Loucy (cell line): ENCODE measurements at regions not wholly inside any gene's neighbourhood (a gene's known extent, or its start where the extent isn't known, plus 50 kb on each side); places are given as distances from the start of the nearest gene placed in this dataset.

Experiments
- H2AFZ ChIP-seq: fragments of 200-600 bp; sonication (generic); 2 replicates; pipeline ENCODE4 v1.6.0; 2016; ENCODE audit warnings: antibody characterized with exemption, mild to moderate bottlenecking, low read length, moderate library complexity
- H3F3A ChIP-seq: fragments of 200-600 bp; 2 replicates; pipeline ENCODE4 v1.6.0; 2016; ENCODE audit warnings: antibody characterized with exemption, low read depth, mild to moderate bottlenecking
- H3K27me3 ChIP-seq: fragments of 200-600 bp; sonication (generic); 2 replicates; pipeline ENCODE4 v1.6.1; 2014; ENCODE audit warnings: low read length, mild to moderate bottlenecking; ENCODE audit not compliant: insufficient read depth, poor library complexity, severe bottlenecking
- H3K36me3 ChIP-seq: fragments of 200-600 bp; sonication (generic); 2 replicates; pipeline ENCODE4 v1.6.1; 2016; ENCODE audit warnings: low read length; ENCODE audit not compliant: insufficient read depth
- H3K4me1 ChIP-seq: fragments of 200-600 bp; sonication (generic); 2 replicates; pipeline ENCODE4 v1.5.1; 2014; ENCODE audit warnings: low read length, mild to moderate bottlenecking; ENCODE audit not compliant: insufficient read depth, poor library complexity, severe bottlenecking
- H3K4me2 ChIP-seq: fragments of 200-600 bp; sonication (generic); 2 replicates; pipeline ENCODE4 v1.6.0; 2014; ENCODE audit warnings: antibody characterized with exemption, low read length, low read depth, mild to moderate bottlenecking; ENCODE audit not compliant: poor library complexity, severe bottlenecking
- H3K4me3 ChIP-seq: fragments of 200-600 bp; sonication (generic); 2 replicates; pipeline ENCODE4 v1.5.1; 2014; ENCODE audit warnings: low read length, mild to moderate bottlenecking, mixed read lengths; ENCODE audit not compliant: poor library complexity, severe bottlenecking
- H3K79me2 ChIP-seq: fragments of 200-600 bp; sonication (generic); 2 replicates; pipeline ENCODE4 v1.6.1; 2014; ENCODE audit warnings: low read length; ENCODE audit not compliant: insufficient read depth
- H3K9ac ChIP-seq: fragments of 200-600 bp; sonication (generic); 2 replicates; pipeline ENCODE4 v1.6.0; 2014; ENCODE audit warnings: mild to moderate bottlenecking, low read depth, low read length, moderate library complexity; ENCODE audit not compliant: poor library complexity, severe bottlenecking
- H3K9me2 ChIP-seq: fragments of 200-600 bp; sonication (generic); replicated peaks from 2 replicates; pipeline ENCODE4 v1.6.1; 2016; ENCODE audit warnings: low read depth, low read length, mixed read lengths
- H3K9me3 ChIP-seq: fragments of 200-600 bp; sonication (generic); 2 replicates; pipeline ENCODE4 v1.6.1; 2014; ENCODE audit warnings: mild to moderate bottlenecking, antibody characterized with exemption, low read length, low read depth; ENCODE audit not compliant: insufficient read depth
- H4K20me1 ChIP-seq: fragments of 200-600 bp; sonication (generic); 2 replicates; pipeline ENCODE4 v1.6.0; 2014; ENCODE audit warnings: antibody characterized with exemption, low read length, mild to moderate bottlenecking; ENCODE audit not compliant: insufficient read depth, poor library complexity, severe bottlenecking
- EZH2phosphoT487 ChIP-seq: fragments of 200-600 bp; IDR thresholded peaks from 2 replicates; pipeline ENCODE4 v1.6.1; 2018; ENCODE audit warnings: antibody characterized with exemption, mild to moderate bottlenecking, moderate library complexity, borderline replicate concordance
- TF ChIP-seq, protein P1 (sequence below): fragments of 200-600 bp; sonication (generic); conservative IDR thresholded peaks from 2 replicates; pipeline ENCODE4 v1.5.1; 2014; ENCODE audit warnings: mild to moderate bottlenecking, antibody characterized with exemption, low read length

DNA sequence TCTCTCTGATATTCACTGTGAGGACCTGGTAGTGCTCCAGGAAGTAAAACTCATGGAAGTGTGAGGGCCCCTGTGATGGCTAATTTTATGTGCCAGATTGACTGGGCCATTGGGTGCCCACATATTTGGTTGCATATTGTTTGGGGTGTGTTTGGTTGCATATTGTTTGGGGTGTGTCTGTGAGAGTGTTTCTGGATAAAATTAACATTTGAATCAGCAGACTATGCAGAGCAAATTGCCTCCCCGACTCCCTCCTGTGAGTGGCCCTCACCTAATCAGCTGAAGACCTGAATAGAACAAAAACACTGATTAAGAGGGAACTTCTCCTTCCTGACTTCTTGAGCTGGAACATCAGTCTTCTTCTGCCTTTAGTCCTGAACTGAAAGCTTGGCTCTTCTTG lies 173.3 kb upstream of the LINC00305 start:
- H3K36me3 ChIP-seq = no peaks in the 10 kb centered on the region
- no peaks in the 10 kb centered on the region for H4K20me1 ChIP-seq
- H3K4me2 ChIP-seq = no peak overlapping the region
- TF ChIP-seq, protein P1, sequence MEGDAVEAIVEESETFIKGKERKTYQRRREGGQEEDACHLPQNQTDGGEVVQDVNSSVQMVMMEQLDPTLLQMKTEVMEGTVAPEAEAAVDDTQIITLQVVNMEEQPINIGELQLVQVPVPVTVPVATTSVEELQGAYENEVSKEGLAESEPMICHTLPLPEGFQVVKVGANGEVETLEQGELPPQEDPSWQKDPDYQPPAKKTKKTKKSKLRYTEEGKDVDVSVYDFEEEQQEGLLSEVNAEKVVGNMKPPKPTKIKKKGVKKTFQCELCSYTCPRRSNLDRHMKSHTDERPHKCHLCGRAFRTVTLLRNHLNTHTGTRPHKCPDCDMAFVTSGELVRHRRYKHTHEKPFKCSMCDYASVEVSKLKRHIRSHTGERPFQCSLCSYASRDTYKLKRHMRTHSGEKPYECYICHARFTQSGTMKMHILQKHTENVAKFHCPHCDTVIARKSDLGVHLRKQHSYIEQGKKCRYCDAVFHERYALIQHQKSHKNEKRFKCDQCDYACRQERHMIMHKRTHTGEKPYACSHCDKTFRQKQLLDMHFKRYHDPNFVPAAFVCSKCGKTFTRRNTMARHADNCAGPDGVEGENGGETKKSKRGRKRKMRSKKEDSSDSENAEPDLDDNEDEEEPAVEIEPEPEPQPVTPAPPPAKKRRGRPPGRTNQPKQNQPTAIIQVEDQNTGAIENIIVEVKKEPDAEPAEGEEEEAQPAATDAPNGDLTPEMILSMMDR = no peak
- no peak for TF ChIP-seq EZH2phosphoT487
- H3K4me1 ChIP-seq = no peaks in the 10 kb centered on the region
- H3K9me3 ChIP-seq = no peaks in the 10 kb centered on the region; the same call in 1 of the 2 replicates
- no peaks in the 10 kb centered on the region for H3K79me2 ChIP-seq
- no peaks in the 10 kb centered on the region for H3K9me2 ChIP-seq
- no peak overlapping the region for H3K4me3 ChIP-seq
- no peaks in the 10 kb centered on the region for H3K27me3 ChIP-seq
- no peak overlapping the region for H2AFZ ChIP-seq
- H3K9ac ChIP-seq = no peak overlapping the region
- H3F3A ChIP-seq = no peaks in the 10 kb centered on the region

DNA sequence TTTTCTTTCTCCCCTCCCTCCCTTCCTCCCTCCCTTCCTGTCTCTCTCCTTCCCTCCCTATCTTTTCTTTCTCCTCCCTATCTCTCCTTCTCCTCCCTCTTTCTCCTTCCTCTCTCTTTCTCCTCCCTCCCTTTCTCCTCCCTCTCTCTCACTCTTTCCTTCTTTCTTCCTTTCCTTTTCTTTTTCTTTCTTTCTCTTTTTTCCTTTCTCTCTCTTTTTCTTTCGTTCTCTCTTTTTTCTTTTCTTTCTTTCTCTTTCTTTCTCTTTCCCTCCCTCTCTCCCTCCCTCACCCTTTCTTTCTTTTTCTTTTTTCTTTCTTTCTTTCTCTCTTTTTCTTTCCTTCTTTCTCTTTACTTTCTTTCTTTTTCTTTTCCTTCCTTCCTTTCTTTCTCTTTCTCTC lies 169.7 kb upstream of the LINC00305 start:
- Histone ChIP-seq H2AFZ (no peak overlapping the region), H3K36me3 (no peaks in the 10 kb centered on the region), H3K9me2 (no peaks in the 10 kb centered on the region), H3K79me2 (no peaks in the 10 kb centered on the region), H3K4me1 (no peaks in the 10 kb centered on the region), H3K9me3 (no peaks in the 10 kb centered on the region; the same call in 1 of the 2 replicates), H3K9ac (no peak overlapping the region), H3F3A (no peaks in the 10 kb centered on the region), H3K27me3 (no peaks in the 10 kb centered on the region), H3K4me2 (no peak overlapping the region), H3K4me3 (no peak overlapping the region), H4K20me1 (no peaks in the 10 kb centered on the region)
- TF ChIP-seq EZH2phosphoT487 = no peak
- TF ChIP-seq, protein P1 = no peak

DNA sequence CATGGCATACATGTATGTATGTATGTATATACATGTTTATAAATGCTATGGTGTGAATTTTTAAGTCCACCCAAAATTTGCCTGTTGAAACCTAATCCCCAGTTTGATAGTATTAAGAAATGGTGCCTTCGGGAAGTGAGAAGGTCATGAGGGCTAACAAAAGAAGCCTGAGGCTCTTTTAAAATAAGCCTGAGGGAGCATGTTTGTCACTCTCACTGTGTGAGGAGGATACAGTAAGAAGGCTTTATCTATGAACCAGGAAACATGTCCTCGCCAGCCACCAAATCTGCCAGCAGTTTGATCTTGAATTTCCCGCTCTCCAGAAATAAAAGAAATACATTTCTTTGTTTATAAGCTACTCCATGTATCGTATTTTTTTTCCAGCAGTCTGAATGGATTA lies 163.0 kb upstream of the LINC00305 start:
- no peak overlapping the region for H2AFZ ChIP-seq
- H3K4me1 ChIP-seq = no peaks in the 10 kb centered on the region
- no peak overlapping the region for H3K4me2 ChIP-seq
- no peak overlapping the region for H3K4me3 ChIP-seq
- H3K9me2 ChIP-seq = no peaks in the 10 kb centered on the region
- no peaks in the 10 kb centered on the region for H3F3A ChIP-seq
- no peaks in the 10 kb centered on the region for H4K20me1 ChIP-seq
- H3K79me2 ChIP-seq = no peaks in the 10 kb centered on the region
- TF ChIP-seq, protein P1 = no peak
- H3K9ac ChIP-seq = no peak overlapping the region
- no peaks in the 10 kb centered on the region for H3K9me3 ChIP-seq
- no peaks in the 10 kb centered on the region for H3K27me3 ChIP-seq
- no peaks in the 10 kb centered on the region for H3K36me3 ChIP-seq
